ENCODE measurements at regions not wholly inside any gene's neighbourhood (a gene's known extent, or its start where the extent isn't known, plus 50 kb on each side); places are given as distances from the start of the nearest gene placed in this dataset.

- TF ChIP-seq REST (IDR thresholded peaks at IDR 0.05; ENCODE audit: borderline replicate concordance) (peak; percentile 18; the same call in 1 of the 2 replicates), REST (CRISPR knock-in tag; IDR thresholded peaks at IDR 0.05; ENCODE audit: low read depth) (no peak), ZNF766 (CRISPR knock-in tag; conservative IDR thresholded peaks at IDR 0.05) (peak; percentile 66), CHD4 (IDR thresholded peaks at IDR 0.05; ENCODE audit: insufficient read depth, insufficient replicate concordance, low read depth, low read length, poor library complexity, severe bottlenecking) (no peak), EP300 (IDR thresholded peaks at IDR 0.05; ENCODE audit: low read length) (peak; percentile 51; the same call in 1 of the 2 replicates), RAD21 (CRISPR knock-in tag; conservative IDR thresholded peaks at IDR 0.05 in 1 of 2, IDR thresholded peaks at IDR 0.05 in 1 of 2) (peak in 1 of 2 experiments; percentile 37; a peak in 2 of 4 replicates), DEAF1 (CRISPR knock-in tag; IDR thresholded peaks at IDR 0.05) (no peak), CXXC5 (CRISPR knock-in tag; IDR thresholded peaks at IDR 0.05) (peak; percentile 66), ZNF282 (CRISPR knock-in tag; IDR thresholded peaks at IDR 0.05) (no peak), KDM5B (IDR thresholded peaks at IDR 0.05; ENCODE audit: insufficient replicate concordance, low read depth, low read length) (no peak), POLR2AphosphoS5 (IDR thresholded peaks at IDR 0.05; ENCODE audit: control insufficient read depth, insufficient read depth, low read depth, low read length) (peak; percentile 89), CGGBP1 (CRISPR knock-in tag; IDR thresholded peaks at IDR 0.05) (no peak)
These were observed 72.9 kb upstream of the DSP start (continued) for GRCh38 chr6:7468382-7469081.

Data from K562 (cell line).